BJ (cell line): ENCODE measurements at regions not wholly inside any gene's neighbourhood (a gene's known extent, or its start where the extent isn't known, plus 50 kb on each side); places are given as distances from the start of the nearest gene placed in this dataset.
"Not testable (repeated sequence)": the region's sequence is repeated elsewhere in the genome, so short reads cannot be mapped to it uniquely, and the experiment has no call there.

Experiments used
- CTCF ChIA-PET: fragments of 350-600 bp; formaldehyde crosslinking; extraction: SDS; loops from one replicate; lab custom pipeline; 2021; ENCODE audit warnings: antibody characterized with exemption, inconsistent platforms; lab: Yijun Ruan, JAX
- POLR2A ChIA-PET: fragments of 300-600 bp; sonication (Branson Sonifier 250); formaldehyde crosslinking; extraction: SDS; loops from one replicate; lab custom pipeline; 2021; ENCODE audit warnings: antibody characterized with exemption; lab: Charles Lee
- DNase-seq: peaks from one replicate; pipeline ENCODE4 v3.0.0-alpha.2; 2011; ENCODE audit warnings: low read depth
- H3K27me3 ChIP-seq: 2 replicates; pipeline ENCODE4 v1.6.0; 2011; ENCODE audit warnings: low read length; ENCODE audit not compliant: control insufficient read depth, insufficient read depth
- H3K36me3 ChIP-seq: 2 replicates; pipeline ENCODE4 v1.5.1; 2011; ENCODE audit warnings: low read length; ENCODE audit not compliant: control insufficient read depth, insufficient read depth
- H3K4me3 ChIP-seq: 2 replicates; pipeline ENCODE4 v1.5.1; 2011; ENCODE audit warnings: low read depth, mild to moderate bottlenecking, control low read depth, low read length
- CTCF ChIP-seq: IDR thresholded peaks from 2 replicates; pipeline ENCODE4 v1.5.1; 2011; ENCODE audit warnings: low read depth, mild to moderate bottlenecking, control low read depth, inconsistent platforms, low read length, moderate library complexity; ENCODE audit not compliant: insufficient read depth

DNA sequence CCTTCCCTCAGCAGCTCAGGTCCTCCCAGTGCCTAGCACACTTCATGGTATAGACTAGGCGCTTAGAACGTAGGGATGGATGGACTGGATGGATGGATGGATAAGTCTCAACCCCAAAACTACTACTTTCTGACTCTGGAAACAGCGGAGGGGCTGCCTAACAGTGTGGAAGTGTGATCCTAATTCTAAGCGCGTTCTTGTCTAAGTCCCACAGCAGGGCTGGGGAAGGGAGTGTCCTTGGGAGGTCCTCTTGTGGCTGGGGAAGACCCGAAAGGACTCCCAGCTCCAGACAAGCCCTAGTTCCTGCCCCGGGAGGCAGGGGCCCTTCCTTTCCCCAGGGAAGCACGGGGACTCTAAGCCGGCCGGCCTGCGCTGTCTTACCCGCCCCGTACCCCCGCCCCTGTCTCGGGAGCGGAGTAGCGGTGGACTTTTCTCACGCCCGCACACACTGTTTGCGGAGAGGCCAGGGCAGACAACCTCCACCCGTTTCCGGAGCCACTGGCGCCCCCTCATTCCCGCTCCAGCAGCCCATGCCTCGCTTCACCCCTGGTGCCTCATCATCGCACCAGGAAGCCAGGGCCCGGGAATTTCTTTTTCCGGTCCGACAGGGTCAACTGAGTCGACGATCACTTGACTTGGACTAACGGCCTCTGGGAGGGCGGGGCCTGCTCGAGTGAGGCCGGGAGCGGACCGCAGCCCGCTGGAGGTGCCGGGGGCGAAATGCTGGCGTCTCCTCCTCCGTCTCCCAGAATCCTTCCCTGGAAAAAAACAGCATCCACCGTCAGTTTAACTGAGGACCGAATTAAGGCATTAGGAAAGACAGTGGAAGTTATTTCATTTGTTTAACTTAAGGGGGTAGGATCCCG is 133.3 kb downstream of the TBC1D2B start:
- CTCF ChIA-PET: interaction anchor here (0.6 to 2.4 kb wide), 2 partner anchors 20 to 164 kb away, joined by 3 to 12 read pairs; no protein-coding TSS in a partner anchor
- DNase-seq: peak; percentile 37
- Histone ChIP-seq H3K27me3 (no peaks in the 10 kb centered on the region), H3K36me3 (no peaks in the 10 kb centered on the region), H3K4me3 (peak overlapping the region; percentile 39)
- POLR2A ChIA-PET: no interaction called here
- no peak for TF ChIP-seq CTCF

- ChIA-PET POLR2A (no interaction called here), CTCF (no interaction called here)
- Histone ChIP-seq H3K4me3 (no peak overlapping the region), H3K27me3 (no peaks in the 10 kb centered on the region), H3K36me3 (no peaks in the 10 kb centered on the region)
- no peak for TF ChIP-seq CTCF
- DNase-seq: no peak
Measured at GRCh38 chr15:77942611-77943211, 134.8 kb downstream of the TBC1D2B start.

DNA sequence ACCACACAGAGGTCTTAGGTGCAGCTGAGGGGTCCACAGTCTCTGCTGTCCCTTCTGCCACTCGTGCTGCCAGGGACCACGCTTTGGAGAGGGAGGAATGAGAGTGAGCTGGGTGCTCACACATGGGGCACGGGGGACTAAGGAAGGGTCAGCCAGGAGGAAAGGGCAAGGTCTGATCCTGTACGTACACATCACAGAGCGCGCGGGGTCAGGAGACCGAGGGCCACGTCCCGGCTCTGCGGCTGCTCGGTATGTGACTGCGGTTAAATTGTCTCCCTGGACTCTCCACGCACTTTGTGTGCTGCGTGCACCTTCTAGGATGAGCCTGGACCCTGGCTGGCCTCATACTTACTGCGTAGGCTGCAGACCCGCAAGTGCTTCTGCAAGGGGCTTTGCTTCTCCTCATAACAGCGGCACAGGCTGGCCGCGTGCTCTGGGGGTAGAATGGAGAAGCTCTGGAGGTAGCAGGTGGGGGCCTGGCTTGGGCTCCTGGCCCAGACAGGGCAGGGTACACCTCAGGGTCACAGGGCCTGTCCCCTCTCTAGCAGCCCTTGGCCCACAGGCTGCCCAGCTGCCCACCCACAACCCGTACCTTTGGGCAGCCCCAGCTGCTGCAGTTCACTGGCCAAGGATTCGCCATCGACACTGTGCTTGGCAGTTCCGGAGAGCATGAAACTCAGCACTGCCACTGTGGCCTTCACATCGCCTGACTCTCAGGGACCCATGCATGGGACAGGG is 136.3 kb downstream of the TBC1D2B start:
- POLR2A ChIA-PET, H3K36me3 ChIP-seq, H3K27me3 ChIP-seq, H3K4me3 ChIP-seq, DNase-seq: not testable (repeated sequence)
- CTCF ChIA-PET: interaction anchor here (0.5 to 1.4 kb wide), 2 partner anchors 171 to 308 kb away, joined by 3 to 5 read pairs; no protein-coding TSS in a partner anchor

- no peak for TF ChIP-seq CTCF
- Histone ChIP-seq H3K4me3 (no peak overlapping the region), H3K36me3 (no peaks in the 10 kb centered on the region), H3K27me3 (no peaks in the 10 kb centered on the region; the same call in 1 of the 2 replicates)
- DNase-seq: no peak
- ChIA-PET CTCF (interaction anchor here (0.5 kb wide), 1 partner anchor 307 kb away, joined by 3 read pairs; no protein-coding TSS in a partner anchor), POLR2A (no interaction called here)
Measured at GRCh38 chr15:77940381-77940947, 137.0 kb downstream of the TBC1D2B start.

DNA sequence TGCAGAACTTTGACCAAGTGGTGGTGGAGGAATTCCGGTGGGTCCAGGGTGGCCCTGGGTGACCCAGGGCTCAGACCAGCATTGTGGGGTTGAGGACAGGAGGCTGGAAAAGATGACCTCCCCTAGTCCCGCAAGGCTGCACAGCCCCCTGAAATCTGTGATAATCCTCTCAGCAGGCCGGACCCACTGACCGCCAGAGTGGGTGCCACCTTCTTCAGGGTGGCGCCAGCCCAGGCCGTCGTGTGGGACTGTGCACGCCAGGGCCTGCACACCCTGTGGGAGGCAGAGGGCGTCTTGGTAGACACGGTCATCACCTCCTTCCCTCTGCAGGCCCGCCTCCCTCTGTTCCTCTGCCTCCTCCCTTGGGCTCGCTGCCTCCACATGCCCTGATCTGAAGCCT is 137.7 kb downstream of the TBC1D2B start:
- no peak for TF ChIP-seq CTCF
- CTCF ChIA-PET: interaction anchor here (1.1 to 1.3 kb wide), 2 partner anchors 17 to 32 kb away, joined by 3 to 4 read pairs; no protein-coding TSS in a partner anchor
- no peak for DNase-seq
- no peak overlapping the region for H3K4me3 ChIP-seq
- H3K27me3 ChIP-seq: no peaks in the 10 kb centered on the region; the same call in 1 of the 2 replicates
- H3K36me3 ChIP-seq: no peaks in the 10 kb centered on the region
- POLR2A ChIA-PET: no interaction called here

DNA sequence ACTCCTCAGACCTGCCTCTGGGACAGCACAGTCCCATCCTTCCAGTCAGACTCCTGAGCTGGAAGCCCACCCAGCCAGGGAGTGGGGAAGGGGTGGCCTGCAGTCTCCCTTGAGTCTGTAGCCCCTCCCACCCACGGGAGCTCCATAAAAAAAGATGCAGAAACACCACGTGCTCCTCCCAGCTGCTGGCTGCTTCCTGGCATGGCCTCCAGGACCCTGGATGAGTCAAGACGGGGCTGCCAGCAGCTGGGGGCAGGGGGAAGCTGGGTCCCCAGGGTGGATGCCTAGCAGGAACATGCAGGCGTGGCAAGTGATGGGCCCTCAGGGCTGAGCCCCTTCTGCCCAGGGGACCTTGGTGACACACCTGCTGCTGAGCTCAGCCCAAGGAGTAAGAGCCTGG is 138.5 kb downstream of the TBC1D2B start:
- H3K27me3 ChIP-seq, H3K36me3 ChIP-seq, DNase-seq, POLR2A ChIA-PET, H3K4me3 ChIP-seq: not testable (repeated sequence)
- CTCF ChIA-PET: interaction anchor here (1.1 to 1.3 kb wide), 3 partner anchors 18 to 39 kb away, joined by 3 to 4 read pairs (median 3); no protein-coding TSS in a partner anchor

GRCh38 chr15:77938546-77938945 is 139.0 kb downstream of the TBC1D2B start:
- DNase-seq, H3K36me3 ChIP-seq, H3K4me3 ChIP-seq, H3K27me3 ChIP-seq, POLR2A ChIA-PET: not testable (repeated sequence)
- CTCF ChIA-PET: interaction anchor here (0.9 to 1.2 kb wide), 4 partner anchors 18 to 38 kb away, joined by 3 to 5 read pairs (median 3); no protein-coding TSS in a partner anchor

DNA sequence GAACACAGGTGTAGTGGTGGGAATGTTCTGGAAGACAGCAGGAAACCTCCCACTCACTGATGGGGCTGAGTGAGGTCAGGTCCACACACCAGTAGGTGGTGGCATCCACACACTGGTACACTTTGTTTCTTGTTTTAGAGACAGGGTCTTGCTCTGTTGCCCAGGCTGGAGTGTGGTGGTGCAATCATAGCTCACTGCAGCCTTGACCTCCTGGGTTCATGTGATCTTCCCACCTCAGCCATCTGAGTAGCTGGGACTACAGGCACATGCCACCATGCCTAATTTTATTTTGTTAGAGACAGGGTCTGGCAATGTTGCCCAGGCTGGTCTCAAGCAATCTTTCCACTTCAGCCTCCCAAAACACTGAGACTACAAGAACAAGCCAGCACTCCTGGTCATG is 140.9 kb downstream of the TBC1D2B start:
- DNase-seq, CTCF ChIA-PET, POLR2A ChIA-PET, H3K27me3 ChIP-seq, H3K4me3 ChIP-seq, H3K36me3 ChIP-seq: not testable (repeated sequence)
